HepG2 (cell line): ENCODE measurements at regions not wholly inside any gene's neighbourhood (a gene's known extent, or its start where the extent isn't known, plus 50 kb on each side); places are given as distances from the start of the nearest gene placed in this dataset.

Source experiments
- ATAC-seq: fragments of 200-7000 bp; cut with Tn5 transposase; 3 replicates; pipeline ENCODE4 v1.9.1; 2020; ENCODE audit warnings: mild to moderate bottlenecking, moderate library complexity
- BruUV-seq: library from RNA; stranded (reverse); fragments of 400-500 nt; replicated peaks from 2 replicates; lab custom pipeline; 2021; lab: Mats Ljungman, UMichigan
- CTCF ChIA-PET: fragments of 300-600 bp; formaldehyde crosslinking; extraction: SDS; loops from one replicate; lab custom pipeline; 2021; ENCODE audit warnings: low total read pairs, inconsistent platforms, low intra/inter-chr PET ratio; lab: Yijun Ruan, JAX
- POLR2A ChIA-PET: fragments of 350-600 bp; sonication (Branson Sonifier 250); formaldehyde crosslinking; loops from one replicate; lab custom pipeline; 2020; ENCODE audit warnings: antibody characterized with exemption, inconsistent platforms; lab: Yijun Ruan, JAX
- DNase-seq: peaks from one replicate; pipeline ENCODE4 v3.0.0-alpha.2; 2015; ENCODE audit warnings: low spot score
- FAIRE-seq: peaks from 3 replicates; lab custom pipeline; 2011; peaks lifted over from hg19 to GRCh38; lab: Jason Lieb, UNC
- H2AFZ ChIP-seq: one replicate; pipeline ENCODE4 v1.6.1; 2011; ENCODE audit warnings: low read length, inconsistent platforms
- H3K27ac ChIP-seq: fragments of 300-600 bp; 3 replicates; pipeline ENCODE4 v1.8.0; 2011; ENCODE audit warnings: mixed run types, mild to moderate bottlenecking, mixed read lengths, low read length, inconsistent platforms; ENCODE audit not compliant: insufficient read depth; ENCODE audit errors: extremely low read length
- H3K27me3 ChIP-seq, 2 experiments: fragments of 200-600 bp in 1 of 2; 2 replicates in 1 of 2; 3 replicates in 1 of 2; pipeline versions ENCODE4 v1.6.0 to v1.8.0; 2011; ENCODE audit warnings: low read length in 2 of 2, mild to moderate bottlenecking in 2 of 2, moderate library complexity in 2 of 2, inconsistent platforms in 1 of 2; ENCODE audit not compliant: insufficient read depth in 2 of 2, control insufficient read depth in 1 of 2
- H3K36me3 ChIP-seq, 2 experiments: fragments of 200-600 bp in 1 of 2; replicated peaks in 1 of 2; 2 replicates in 1 of 2; 3 replicates in 1 of 2; pipeline versions ENCODE4 v1.5.1 to v1.8.0; 2011; ENCODE audit warnings: low read length in 2 of 2, inconsistent platforms in 1 of 2; ENCODE audit not compliant: insufficient read depth in 2 of 2, control insufficient read depth in 1 of 2
- H3K4me1 ChIP-seq: 2 replicates; pipeline ENCODE4 v1.5.1; 2012; ENCODE audit warnings: low read length, inconsistent platforms; ENCODE audit not compliant: insufficient read depth
- H3K4me2 ChIP-seq: 2 replicates; pipeline ENCODE4 v1.6.0; 2011; ENCODE audit warnings: low read depth, low read length, inconsistent platforms
- H3K4me3 ChIP-seq, 3 experiments: fragments of 200-600 bp in 1 of 3; sonication (generic), shearing (Covaris generic) in 1 of 3; replicated peaks in 1 of 3; 2 replicates each; pipeline ENCODE4 v1.5.1; 2011 to 2016; ENCODE audit warnings: low read length in 3 of 3, inconsistent platforms in 2 of 3, low read depth in 2 of 3, mild to moderate bottlenecking in 2 of 3, control low read depth in 1 of 3, mixed read lengths in 1 of 3; ENCODE audit not compliant: insufficient read depth in 1 of 3
- H3K79me2 ChIP-seq: one replicate; pipeline ENCODE4 v1.6.1; 2011; ENCODE audit warnings: low read length, inconsistent platforms; ENCODE audit not compliant: insufficient read depth
- H3K9ac ChIP-seq: 2 replicates; pipeline ENCODE4 v1.6.0; 2011; ENCODE audit warnings: mild to moderate bottlenecking, low read depth, low read length, inconsistent platforms; ENCODE audit not compliant: insufficient read depth
- H3K9me3 ChIP-seq: 2 replicates; pipeline ENCODE4 v1.5.1; 2012; ENCODE audit warnings: mild to moderate bottlenecking, low read length
- H4K20me1 ChIP-seq: 2 replicates; pipeline ENCODE4 v1.6.0; 2011; ENCODE audit warnings: inconsistent platforms, mild to moderate bottlenecking, low read length, moderate library complexity; ENCODE audit not compliant: insufficient read depth
- HNRNPLL ChIP-seq: fragments of 200-400 bp; formaldehyde crosslinking; IDR thresholded peaks from 2 replicates; pipeline ENCODE4 v1.6.1; 2017; ENCODE audit warnings: mild to moderate bottlenecking, low read depth, low read length; ENCODE audit not compliant: poor library complexity, severe bottlenecking
- HNRNPUL1 ChIP-seq: fragments of 200-400 bp; formaldehyde crosslinking; IDR thresholded peaks from 2 replicates; pipeline ENCODE4 v1.6.1; 2017; ENCODE audit warnings: low read depth, mild to moderate bottlenecking, low read length, moderate library complexity
- KMT2A ChIP-seq: sonication (generic); formaldehyde crosslinking; IDR thresholded peaks from 2 replicates; pipeline ENCODE4 v1.4.0; 2020; ENCODE audit warnings: missing genetic modification reagents
- SP5 ChIP-seq: IDR thresholded peaks from 2 replicates; pipeline ENCODE4 v1.6.1; 2016; ENCODE audit warnings: low read depth, borderline replicate concordance
- ZFYVE20 ChIP-seq: sonication (generic); formaldehyde crosslinking; IDR thresholded peaks from 2 replicates; pipeline ENCODE4 v1.8.0; 2023; ENCODE audit warnings: low read depth, mild to moderate bottlenecking, moderate library complexity, missing genetic modification reagents, borderline replicate concordance
- ZNF225 ChIP-seq: sonication (generic); formaldehyde crosslinking; IDR thresholded peaks from 2 replicates; pipeline ENCODE4 v1.4.0; 2020; ENCODE audit warnings: mild to moderate bottlenecking, missing genetic modification reagents
- ZNF296 ChIP-seq: sonication (generic); formaldehyde crosslinking; conservative IDR thresholded peaks from 2 replicates; pipeline ENCODE4 v1.5.0; 2020; ENCODE audit warnings: mild to moderate bottlenecking, missing genetic modification reagents
- WGBS: methylation state at CpG from one replicate; pipeline ENCODE4 v1.1.6; 2017; ENCODE audit warnings: low lambda C conversion rate; 5-methylcytosine and 5-hydroxymethylcytosine counted together
- in situ Hi-C: cut with HindIII; loops from 2 replicates; pipeline ENCODE4 v1.10.0; 2017; ENCODE audit warnings: low pct_unique_long_range_greater_than_20kb; ENCODE audit not compliant: extremely low pct_ligation_motif_present
- intact Hi-C: fragments of 100-400 bp; cut with micrococcal nuclease; formaldehyde crosslinking; loops from one replicate; pipeline ENCODE4 v1.10.0; 2022; ENCODE audit not compliant: unreplicated experiment
- TF ChIP-seq, protein P1 (sequence below), 2 experiments: sonication (generic) in 1 of 2; formaldehyde crosslinking in 1 of 2; IDR thresholded peaks; 2 replicates each; pipeline versions ENCODE4 v1.4.0 to v1.6.1; 2016 to 2020; ENCODE audit warnings: borderline replicate concordance in 1 of 2, low read depth in 1 of 2, mild to moderate bottlenecking in 1 of 2, missing genetic modification reagents in 1 of 2
- TF ChIP-seq, protein P2 (sequence below): sonication (generic); formaldehyde crosslinking; IDR thresholded peaks from 2 replicates; pipeline ENCODE4 v1.8.1; 2023; ENCODE audit warnings: missing genetic modification reagents, mild to moderate bottlenecking, borderline replicate concordance
- TF ChIP-seq, protein P3 (sequence below): IDR thresholded peaks from 2 replicates; pipeline ENCODE4 v1.6.1; 2016; ENCODE audit warnings: low read depth, missing genetic modification reagents, missing compliant biosample characterization
- TF ChIP-seq, protein P4 (sequence below): sonication (generic); formaldehyde crosslinking; IDR thresholded peaks from 2 replicates; pipeline ENCODE4 v1.8.0; 2022; ENCODE audit warnings: missing genetic modification reagents, low read depth, mild to moderate bottlenecking, borderline replicate concordance
- TF ChIP-seq, protein P5 (sequence below): sonication (generic); formaldehyde crosslinking; IDR thresholded peaks from 2 replicates; pipeline ENCODE4 v1.4.0; 2020; ENCODE audit warnings: mild to moderate bottlenecking, missing genetic modification reagents

DNA sequence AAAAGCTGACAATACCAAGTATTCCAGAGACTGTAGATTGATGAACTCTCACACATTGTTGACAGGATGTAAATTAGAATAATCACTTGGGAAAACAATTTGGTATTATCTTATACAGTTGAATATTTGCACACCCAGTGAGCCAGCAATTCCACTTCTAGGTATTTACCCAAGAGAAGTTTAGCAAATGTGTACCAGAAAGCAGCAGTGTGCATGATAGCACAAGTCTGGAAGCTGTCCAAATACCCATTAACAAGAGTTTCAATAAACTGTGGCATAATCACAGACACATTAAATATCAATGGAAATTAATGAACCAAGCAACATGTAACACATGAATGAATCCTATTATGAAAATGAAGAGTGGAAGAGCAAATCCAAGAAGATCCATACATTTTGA is 233.6 kb downstream of the TPBG start (continued):
- TF ChIP-seq, protein P1, sequence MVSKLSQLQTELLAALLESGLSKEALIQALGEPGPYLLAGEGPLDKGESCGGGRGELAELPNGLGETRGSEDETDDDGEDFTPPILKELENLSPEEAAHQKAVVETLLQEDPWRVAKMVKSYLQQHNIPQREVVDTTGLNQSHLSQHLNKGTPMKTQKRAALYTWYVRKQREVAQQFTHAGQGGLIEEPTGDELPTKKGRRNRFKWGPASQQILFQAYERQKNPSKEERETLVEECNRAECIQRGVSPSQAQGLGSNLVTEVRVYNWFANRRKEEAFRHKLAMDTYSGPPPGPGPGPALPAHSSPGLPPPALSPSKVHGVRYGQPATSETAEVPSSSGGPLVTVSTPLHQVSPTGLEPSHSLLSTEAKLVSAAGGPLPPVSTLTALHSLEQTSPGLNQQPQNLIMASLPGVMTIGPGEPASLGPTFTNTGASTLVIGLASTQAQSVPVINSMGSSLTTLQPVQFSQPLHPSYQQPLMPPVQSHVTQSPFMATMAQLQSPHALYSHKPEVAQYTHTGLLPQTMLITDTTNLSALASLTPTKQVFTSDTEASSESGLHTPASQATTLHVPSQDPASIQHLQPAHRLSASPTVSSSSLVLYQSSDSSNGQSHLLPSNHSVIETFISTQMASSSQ (IDR thresholded peaks at IDR 0.05; ENCODE audit: low read depth): no peak
- TF ChIP-seq, protein P1 (CRISPR knock-in tag; IDR thresholded peaks at IDR 0.05; ENCODE audit: borderline replicate concordance): no peak
- no peak for TF ChIP-seq KMT2A (CRISPR knock-in tag)
- no peak for TF ChIP-seq HNRNPLL
- TF ChIP-seq ZNF225 (CRISPR knock-in tag): no peak
- TF ChIP-seq, protein P2, sequence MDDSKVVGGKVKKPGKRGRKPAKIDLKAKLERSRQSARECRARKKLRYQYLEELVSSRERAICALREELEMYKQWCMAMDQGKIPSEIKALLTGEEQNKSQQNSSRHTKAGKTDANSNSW (CRISPR knock-in tag): no peak
- no peak for TF ChIP-seq ZFYVE20 (CRISPR knock-in tag)

DNA sequence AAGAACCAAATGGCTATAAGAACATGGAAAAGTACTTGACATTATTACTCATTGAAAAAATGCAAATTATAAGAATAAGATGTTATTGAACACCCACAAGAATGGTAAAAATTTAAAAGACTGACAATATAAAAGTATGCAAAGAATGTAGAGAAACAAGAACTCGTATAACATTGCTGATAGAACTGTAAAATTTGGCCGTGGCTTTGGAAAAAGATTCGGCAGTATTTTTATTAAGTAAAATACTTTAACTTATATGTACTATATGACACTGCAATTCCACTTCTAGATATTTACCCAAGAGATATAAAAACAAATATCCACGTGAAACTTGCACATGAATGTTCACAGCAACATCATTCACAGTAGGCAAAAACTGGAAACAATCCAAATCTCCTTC is 239.2 kb downstream of the TPBG start:
- no peaks in the 10 kb centered on the region for H4K20me1 ChIP-seq
- H3K36me3 ChIP-seq: no peaks in the 10 kb centered on the region
- WGBS: under 1% methylated on average over 4 of the region's 4 CpGs
- no peaks in the 10 kb centered on the region for H3K27me3 ChIP-seq
- intact Hi-C loops: no loop called here
- no peaks in the 10 kb centered on the region for H3K4me1 ChIP-seq
- no peak overlapping the region for H3K4me3 ChIP-seq
- H3K27ac ChIP-seq: no peak overlapping the region
- H3K9ac ChIP-seq: no peak overlapping the region
- FAIRE-seq (no peak), DNase-seq (no peak), ATAC-seq (no peak)
- no peaks in the 10 kb centered on the region for H3K79me2 ChIP-seq
- no peak overlapping the region for H2AFZ ChIP-seq
- H3K9me3 ChIP-seq: no peaks in the 10 kb centered on the region
- in situ Hi-C loops: no loop called here
- BruUV-seq: no TSS peak
- no peak overlapping the region for H3K4me2 ChIP-seq
- POLR2A ChIA-PET: no interaction called here
- CTCF ChIA-PET: no interaction called here
- TF ChIP-seq, protein P3, sequence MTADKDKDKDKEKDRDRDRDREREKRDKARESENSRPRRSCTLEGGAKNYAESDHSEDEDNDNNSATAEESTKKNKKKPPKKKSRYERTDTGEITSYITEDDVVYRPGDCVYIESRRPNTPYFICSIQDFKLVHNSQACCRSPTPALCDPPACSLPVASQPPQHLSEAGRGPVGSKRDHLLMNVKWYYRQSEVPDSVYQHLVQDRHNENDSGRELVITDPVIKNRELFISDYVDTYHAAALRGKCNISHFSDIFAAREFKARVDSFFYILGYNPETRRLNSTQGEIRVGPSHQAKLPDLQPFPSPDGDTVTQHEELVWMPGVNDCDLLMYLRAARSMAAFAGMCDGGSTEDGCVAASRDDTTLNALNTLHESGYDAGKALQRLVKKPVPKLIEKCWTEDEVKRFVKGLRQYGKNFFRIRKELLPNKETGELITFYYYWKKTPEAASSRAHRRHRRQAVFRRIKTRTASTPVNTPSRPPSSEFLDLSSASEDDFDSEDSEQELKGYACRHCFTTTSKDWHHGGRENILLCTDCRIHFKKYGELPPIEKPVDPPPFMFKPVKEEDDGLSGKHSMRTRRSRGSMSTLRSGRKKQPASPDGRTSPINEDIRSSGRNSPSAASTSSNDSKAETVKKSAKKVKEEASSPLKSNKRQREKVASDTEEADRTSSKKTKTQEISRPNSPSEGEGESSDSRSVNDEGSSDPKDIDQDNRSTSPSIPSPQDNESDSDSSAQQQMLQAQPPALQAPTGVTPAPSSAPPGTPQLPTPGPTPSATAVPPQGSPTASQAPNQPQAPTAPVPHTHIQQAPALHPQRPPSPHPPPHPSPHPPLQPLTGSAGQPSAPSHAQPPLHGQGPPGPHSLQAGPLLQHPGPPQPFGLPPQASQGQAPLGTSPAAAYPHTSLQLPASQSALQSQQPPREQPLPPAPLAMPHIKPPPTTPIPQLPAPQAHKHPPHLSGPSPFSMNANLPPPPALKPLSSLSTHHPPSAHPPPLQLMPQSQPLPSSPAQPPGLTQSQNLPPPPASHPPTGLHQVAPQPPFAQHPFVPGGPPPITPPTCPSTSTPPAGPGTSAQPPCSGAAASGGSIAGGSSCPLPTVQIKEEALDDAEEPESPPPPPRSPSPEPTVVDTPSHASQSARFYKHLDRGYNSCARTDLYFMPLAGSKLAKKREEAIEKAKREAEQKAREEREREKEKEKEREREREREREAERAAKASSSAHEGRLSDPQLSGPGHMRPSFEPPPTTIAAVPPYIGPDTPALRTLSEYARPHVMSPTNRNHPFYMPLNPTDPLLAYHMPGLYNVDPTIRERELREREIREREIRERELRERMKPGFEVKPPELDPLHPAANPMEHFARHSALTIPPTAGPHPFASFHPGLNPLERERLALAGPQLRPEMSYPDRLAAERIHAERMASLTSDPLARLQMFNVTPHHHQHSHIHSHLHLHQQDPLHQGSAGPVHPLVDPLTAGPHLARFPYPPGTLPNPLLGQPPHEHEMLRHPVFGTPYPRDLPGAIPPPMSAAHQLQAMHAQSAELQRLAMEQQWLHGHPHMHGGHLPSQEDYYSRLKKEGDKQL (CRISPR knock-in tag): no peak
- TF ChIP-seq, protein P4, sequence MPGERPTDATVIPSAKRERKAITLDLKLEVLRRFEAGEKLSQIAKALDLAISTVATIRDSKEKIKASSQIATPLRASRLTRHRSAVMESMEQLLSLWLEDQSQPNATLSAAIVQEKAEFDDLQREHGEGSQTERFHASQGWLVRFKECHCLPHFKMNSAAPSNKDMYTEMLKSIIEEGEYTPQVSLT (CRISPR knock-in tag): no peak
- TF ChIP-seq SP5 (CRISPR knock-in tag): no peak
- TF ChIP-seq, protein P5, sequence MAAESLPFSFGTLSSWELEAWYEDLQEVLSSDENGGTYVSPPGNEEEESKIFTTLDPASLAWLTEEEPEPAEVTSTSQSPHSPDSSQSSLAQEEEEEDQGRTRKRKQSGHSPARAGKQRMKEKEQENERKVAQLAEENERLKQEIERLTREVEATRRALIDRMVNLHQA (CRISPR knock-in tag): no peak
- no peak for TF ChIP-seq ZNF296 (CRISPR knock-in tag)
- TF ChIP-seq HNRNPUL1: no peak
